ENCODE measurements at regions not wholly inside any gene's neighbourhood (a gene's known extent, or its start where the extent isn't known, plus 50 kb on each side); places are given as distances from the start of the nearest gene placed in this dataset.

GRCh38 chr3:459311-459670, 262.7 kb downstream of the CHL1 start:
- H3K4me3 ChIP-seq (ENCODE audit: low read depth, low read length), result no peak overlapping the region
- TF ChIP-seq, protein P1, sequence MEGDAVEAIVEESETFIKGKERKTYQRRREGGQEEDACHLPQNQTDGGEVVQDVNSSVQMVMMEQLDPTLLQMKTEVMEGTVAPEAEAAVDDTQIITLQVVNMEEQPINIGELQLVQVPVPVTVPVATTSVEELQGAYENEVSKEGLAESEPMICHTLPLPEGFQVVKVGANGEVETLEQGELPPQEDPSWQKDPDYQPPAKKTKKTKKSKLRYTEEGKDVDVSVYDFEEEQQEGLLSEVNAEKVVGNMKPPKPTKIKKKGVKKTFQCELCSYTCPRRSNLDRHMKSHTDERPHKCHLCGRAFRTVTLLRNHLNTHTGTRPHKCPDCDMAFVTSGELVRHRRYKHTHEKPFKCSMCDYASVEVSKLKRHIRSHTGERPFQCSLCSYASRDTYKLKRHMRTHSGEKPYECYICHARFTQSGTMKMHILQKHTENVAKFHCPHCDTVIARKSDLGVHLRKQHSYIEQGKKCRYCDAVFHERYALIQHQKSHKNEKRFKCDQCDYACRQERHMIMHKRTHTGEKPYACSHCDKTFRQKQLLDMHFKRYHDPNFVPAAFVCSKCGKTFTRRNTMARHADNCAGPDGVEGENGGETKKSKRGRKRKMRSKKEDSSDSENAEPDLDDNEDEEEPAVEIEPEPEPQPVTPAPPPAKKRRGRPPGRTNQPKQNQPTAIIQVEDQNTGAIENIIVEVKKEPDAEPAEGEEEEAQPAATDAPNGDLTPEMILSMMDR (IDR thresholded peaks at IDR 0.05; ENCODE audit: insufficient read depth, low read depth, low read length), result no peak
- no peak for DNase-seq (ENCODE audit: low read depth)

DNA sequence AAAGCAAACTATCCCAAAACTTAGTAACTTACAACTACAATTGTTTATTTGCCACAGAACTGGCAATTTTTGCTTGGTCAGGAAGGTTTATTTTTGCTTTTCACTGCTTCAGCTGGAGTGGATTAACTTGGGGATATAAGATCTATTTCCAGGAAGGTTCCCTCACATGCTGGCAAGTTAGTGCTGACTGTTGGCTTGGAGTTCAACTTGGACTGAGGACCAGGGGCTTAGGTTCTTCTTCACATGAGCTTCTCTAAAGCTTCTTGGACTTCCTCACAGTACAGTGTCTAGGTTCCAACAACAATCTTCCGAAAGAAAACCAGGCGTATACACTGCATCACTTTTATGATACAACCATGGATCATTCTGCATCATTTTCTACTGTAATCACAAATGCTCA, 264.4 kb downstream of the CHL1 start:
- DNase-seq (ENCODE audit: low read depth), result no peak
- H3K4me3 ChIP-seq (ENCODE audit: low read depth, low read length), result no peak overlapping the region
- TF ChIP-seq, protein P1 (IDR thresholded peaks at IDR 0.05; ENCODE audit: insufficient read depth, low read depth, low read length), result no peak

DNA sequence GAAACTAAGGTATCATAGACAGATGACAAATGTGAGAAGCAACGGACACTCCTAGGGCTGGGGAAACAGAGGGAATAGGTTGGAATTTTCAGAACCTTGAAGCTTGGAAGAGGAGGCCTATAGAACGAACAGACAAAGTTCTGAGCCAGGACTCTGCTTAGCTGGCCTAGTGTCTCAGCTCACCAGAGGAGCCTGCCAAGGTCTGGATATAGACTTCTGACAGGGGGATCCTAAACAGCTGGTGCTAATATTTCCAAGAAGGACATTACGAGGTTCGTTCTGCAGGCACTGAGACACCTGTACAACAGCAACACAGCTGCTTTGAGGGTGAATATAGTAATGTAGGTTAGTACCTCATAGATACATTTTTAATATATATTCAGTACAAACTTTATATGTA, 266.3 kb downstream of the CHL1 start:
- no peak for DNase-seq (ENCODE audit: low read depth)
- TF ChIP-seq, protein P1 (IDR thresholded peaks at IDR 0.05; ENCODE audit: insufficient read depth, low read depth, low read length), result no peak

GRCh38 chr3:463252-464192, 267.0 kb downstream of the CHL1 start:
- TF ChIP-seq, protein P1 (IDR thresholded peaks at IDR 0.05; ENCODE audit: insufficient read depth, low read depth, low read length), result no peak
- DNase-seq (ENCODE audit: low read depth), result no peak
- no peak overlapping the region for H3K4me3 ChIP-seq (ENCODE audit: low read depth, low read length)

More for the DNA sequence above, 266.3 kb downstream of the CHL1 start:
- H3K4me3 ChIP-seq (ENCODE audit: low read depth, low read length), result no peak overlapping the region

GRCh38 chr3:464255-464654, 267.7 kb downstream of the CHL1 start:
- TF ChIP-seq, protein P1 (IDR thresholded peaks at IDR 0.05; ENCODE audit: insufficient read depth, low read depth, low read length), result no peak
- no peak overlapping the region for H3K4me3 ChIP-seq (ENCODE audit: low read depth, low read length)
- no peak for DNase-seq (ENCODE audit: low read depth)

DNA sequence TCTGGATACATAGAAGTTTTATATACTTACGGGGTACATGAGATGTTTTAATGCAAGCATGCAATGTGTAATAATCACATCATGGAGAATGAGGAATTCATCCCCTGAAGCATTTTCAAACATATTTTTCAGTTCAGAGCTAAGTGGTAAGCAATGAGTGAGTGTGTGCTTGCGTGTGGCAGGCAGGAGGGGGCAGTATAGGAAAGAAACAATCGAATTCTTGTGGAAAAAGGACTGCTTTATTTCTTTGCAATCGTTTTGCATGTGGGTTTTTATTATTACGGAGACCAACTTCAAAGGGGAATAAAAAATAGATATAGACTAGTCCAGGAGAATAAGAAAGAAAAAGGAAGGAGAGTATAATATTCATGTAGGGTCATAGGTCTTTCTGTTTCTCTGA, 271.6 kb downstream of the CHL1 start:
- no peak overlapping the region for H3K4me3 ChIP-seq (ENCODE audit: low read depth, low read length)
- no peak for DNase-seq (ENCODE audit: low read depth)
- TF ChIP-seq, protein P1 (IDR thresholded peaks at IDR 0.05; ENCODE audit: insufficient read depth, low read depth, low read length), result peak; percentile 25
